Esophagus muscularis mucosa (tissue), 4 donors: ENCODE measurements at regions not wholly inside any gene's neighbourhood (a gene's known extent, or its start where the extent isn't known, plus 50 kb on each side); places are given as distances from the start of the nearest gene placed in this dataset.
"Not testable (repeated sequence)": the region's sequence is repeated elsewhere in the genome, so short reads cannot be mapped to it uniquely, and the experiment has no call there.

Experiments used
- DNase-seq: peaks from one replicate; pipeline ENCODE4 v3.0.0-alpha.2; 2017; ENCODE audit errors: extremely low spot score
- H3K27ac ChIP-seq, 4 donors: fragments of 200-600 bp; sonication (generic); replicated peaks in 1 of 4; 1 replicate in 3 of 4; 2 replicates in 1 of 4; pipeline ENCODE4 v1.5.1; 2016 to 2019; ENCODE audit warnings: mild to moderate bottlenecking in 1 of 4
- H3K27me3 ChIP-seq, 4 donors: fragments of 200-600 bp; sonication (generic); one replicate each; pipeline versions ENCODE4 v1.5.1 to v1.6.0; 2016 to 2019
- H3K36me3 ChIP-seq, 4 donors: fragments of 200-600 bp; sonication (generic); one replicate each; pipeline ENCODE4 v1.5.1; 2016 to 2019
- H3K4me1 ChIP-seq, 4 donors: fragments of 200-600 bp; sonication (generic); one replicate each; pipeline ENCODE4 v1.5.1; 2016 to 2019
- H3K4me3 ChIP-seq, 4 donors: fragments of 200-600 bp; sonication (generic); 1 replicate in 2 of 4; 2 replicates in 2 of 4; pipeline ENCODE4 v1.5.1; 2016 to 2019; ENCODE audit warnings: mild to moderate bottlenecking in 4 of 4, moderate library complexity in 1 of 4
- H3K9me3 ChIP-seq, 4 donors: fragments of 200-600 bp; sonication (generic); 1 replicate in 3 of 4; 2 replicates in 1 of 4; pipeline ENCODE4 v1.5.1; 2016 to 2019
- CTCF ChIP-seq, 3 experiments: fragments of 200-600 bp in 2 of 3; fragments of 450-650 bp in 1 of 3; sonication (generic) in 2 of 3; IDR thresholded peaks; one replicate each; pipeline ENCODE4 v1.5.1; 2017 to 2019; ENCODE audit warnings: antibody characterized with exemption in 3 of 3, mild to moderate bottlenecking in 2 of 3, moderate library complexity in 1 of 3
- EP300 ChIP-seq: sonication (generic); formaldehyde crosslinking; IDR thresholded peaks from one replicate; pipeline ENCODE4 v1.6.1; 2017; ENCODE audit warnings: antibody characterized with exemption
- POLR2A ChIP-seq: fragments of 450-650 bp; IDR thresholded peaks from one replicate; pipeline ENCODE4 v1.6.1; 2017; ENCODE audit warnings: antibody characterized with exemption, moderate library complexity, mild to moderate bottlenecking, low read depth
- POLR2AphosphoS5 ChIP-seq, 2 donors: sonication (generic); formaldehyde crosslinking; IDR thresholded peaks; one replicate each; pipeline ENCODE4 v1.6.1; 2017; ENCODE audit warnings: antibody characterized with exemption in 2 of 2
- WGBS: methylation state at CpG from one replicate; pipeline ENCODE4 v1.1.5; 2018; 5-methylcytosine and 5-hydroxymethylcytosine counted together
- intact Hi-C: fragments of 100-400 bp; cut with DNase I; formaldehyde crosslinking; loops from one replicate; pipeline ENCODE4 v1.15.1; 2023

GRCh38 chr12:78269620-78270019, 438.9 kb downstream of the NAV3 start:
- DNase-seq = no peak
- TF ChIP-seq CTCF (IDR thresholded peaks at IDR 0.05) (no peak), POLR2A (no peak), EP300 (no peak), POLR2AphosphoS5 (IDR thresholded peaks at IDR 0.05) (no peak)
- Histone ChIP-seq H3K27ac (no peak overlapping the region), H3K9me3 (no peaks in the 10 kb centered on the region), H3K27me3 (no peaks in the 10 kb centered on the region), H3K36me3 (no peaks in the 10 kb centered on the region), H3K4me3 (no peak overlapping the region), H3K4me1 (no peaks in the 10 kb centered on the region)
- intact Hi-C loops = no loop called here
- WGBS = 79% methylated on average over 1 of the region's 1 CpG

- Histone ChIP-seq H3K27ac (no peak overlapping the region), H3K36me3 (no peaks in the 10 kb centered on the region), H3K9me3 (no peaks in the 10 kb centered on the region), H3K4me3 (no peak overlapping the region), H3K27me3 (no peaks in the 10 kb centered on the region), H3K4me1 (no peaks in the 10 kb centered on the region)
- DNase-seq = no peak
- TF ChIP-seq EP300 (no peak), POLR2AphosphoS5 (IDR thresholded peaks at IDR 0.05) (no peak), CTCF (IDR thresholded peaks at IDR 0.05) (no peak), POLR2A (no peak)
- WGBS = 87% methylated on average over 3 of the region's 3 CpGs
- intact Hi-C loops = no loop called here
Measured at GRCh38 chr12:78271546-78271945, 440.9 kb downstream of the NAV3 start.

GRCh38 chr12:78275886-78276285, 445.2 kb downstream of the NAV3 start:
- no peak for DNase-seq
- H3K27ac ChIP-seq = no peak overlapping the region
- H3K4me3 ChIP-seq = no peak overlapping the region
- intact Hi-C loops = no loop called here
- no peaks in the 10 kb centered on the region for H3K4me1 ChIP-seq
- no peak for TF ChIP-seq CTCF (IDR thresholded peaks at IDR 0.05)
- no peak for TF ChIP-seq POLR2AphosphoS5 (IDR thresholded peaks at IDR 0.05)
- TF ChIP-seq EP300 = no peak
- TF ChIP-seq POLR2A = no peak
- H3K9me3 ChIP-seq = no peaks in the 10 kb centered on the region
- H3K36me3 ChIP-seq = no peaks in the 10 kb centered on the region
- no peaks in the 10 kb centered on the region for H3K27me3 ChIP-seq
- 92% methylated on average over 2 of the region's 2 CpGs for WGBS

GRCh38 chr12:78278706-78279190, 448.1 kb downstream of the NAV3 start:
- no peak for DNase-seq
- H3K4me3 ChIP-seq = no peak overlapping the region
- no peaks in the 10 kb centered on the region for H3K4me1 ChIP-seq
- H3K9me3 ChIP-seq = no peaks in the 10 kb centered on the region
- TF ChIP-seq POLR2AphosphoS5 (IDR thresholded peaks at IDR 0.05) = no peak
- TF ChIP-seq EP300 = no peak
- no peaks in the 10 kb centered on the region for H3K36me3 ChIP-seq
- no peak overlapping the region for H3K27ac ChIP-seq
- intact Hi-C loops = no loop called here
- no peaks in the 10 kb centered on the region for H3K27me3 ChIP-seq
- WGBS = 96% methylated on average over 2 of the region's 2 CpGs

GRCh38 chr12:78279567-78279966, 448.9 kb downstream of the NAV3 start:
- no peaks in the 10 kb centered on the region for H3K4me1 ChIP-seq
- no peaks in the 10 kb centered on the region for H3K36me3 ChIP-seq
- no peaks in the 10 kb centered on the region for H3K27me3 ChIP-seq
- H3K9me3 ChIP-seq = no peaks in the 10 kb centered on the region
- DNase-seq = no peak
- 89% methylated on average over 5 of the region's 5 CpGs for WGBS
- H3K4me3 ChIP-seq = no peak overlapping the region
- TF ChIP-seq POLR2A = no peak
- TF ChIP-seq CTCF (IDR thresholded peaks at IDR 0.05) = no peak
- intact Hi-C loops = no loop called here
- no peak overlapping the region for H3K27ac ChIP-seq

GRCh38 chr12:78281102-78281501, 450.4 kb downstream of the NAV3 start:
- H3K4me1 ChIP-seq, H3K9me3 ChIP-seq, H3K36me3 ChIP-seq, H3K27me3 ChIP-seq, intact Hi-C loops, DNase-seq, H3K4me3 ChIP-seq, H3K27ac ChIP-seq: not testable (repeated sequence)
- 87% methylated on average over 2 of the region's 2 CpGs for WGBS
